H1 (cell line): ENCODE measurements at regions not wholly inside any gene's neighbourhood (a gene's known extent, or its start where the extent isn't known, plus 50 kb on each side); places are given as distances from the start of the nearest gene placed in this dataset.

Experiments
- CTCF ChIA-PET: fragments of 300-600 bp; sonication (Branson Sonifier 250); formaldehyde crosslinking; loops from one replicate; lab custom pipeline; 2021; ENCODE audit not compliant: partially characterized antibody; lab: Charles Lee
- POLR2A ChIA-PET: fragments of 300-600 bp; sonication (Branson Sonifier 250); formaldehyde crosslinking; loops from one replicate; lab custom pipeline; 2021; ENCODE audit warnings: inconsistent platforms; ENCODE audit not compliant: partially characterized antibody; lab: Charles Lee
- DNase-seq, 2 experiments: peaks; one replicate each; pipeline versions ENCODE4 v3.0.0 to v3.0.0-alpha.2; 2010 to 2022; ENCODE audit warnings: low spot score in 2 of 2, low read depth in 1 of 2, mixed read lengths in 1 of 2
- FAIRE-seq: peaks from 2 replicates; lab custom pipeline; 2011; peaks lifted over from hg19 to GRCh38; lab: Jason Lieb, UNC
- H2AFZ ChIP-seq: 2 replicates; pipeline ENCODE4 v1.8.1; 2012; ENCODE audit warnings: low read length, inconsistent platforms
- H2AK5ac ChIP-seq: 2 replicates; pipeline ENCODE4 v1.6.1; 2013; ENCODE audit warnings: low read depth, low read length
- H2BK120ac ChIP-seq: replicated peaks from 2 replicates; pipeline ENCODE3; 2013; ENCODE audit warnings: low read depth, low read length, inconsistent platforms
- H2BK12ac ChIP-seq: 2 replicates; pipeline ENCODE4 v1.6.1; 2013; ENCODE audit warnings: low read depth, low read length
- H2BK15ac ChIP-seq: 2 replicates; pipeline ENCODE4 v1.6.1; 2013; ENCODE audit warnings: low read length
- H2BK20ac ChIP-seq: 2 replicates; pipeline ENCODE4 v1.6.1; 2013; ENCODE audit warnings: low read length
- H2BK5ac ChIP-seq: 2 replicates; pipeline ENCODE4 v1.6.1; 2013; ENCODE audit warnings: low read depth, low read length
- H3K14ac ChIP-seq: 2 replicates; pipeline ENCODE4 v1.6.1; 2013; ENCODE audit warnings: inconsistent platforms; ENCODE audit not compliant: insufficient read length
- H3K18ac ChIP-seq: 2 replicates; pipeline ENCODE4 v1.6.1; 2013; ENCODE audit warnings: low read length; ENCODE audit errors: extremely low read depth
- H3K23ac ChIP-seq: 2 replicates; pipeline ENCODE4 v1.6.1; 2013; ENCODE audit warnings: inconsistent platforms; ENCODE audit not compliant: insufficient read length
- H3K23me2 ChIP-seq: 2 replicates; pipeline ENCODE4 v1.6.1; 2013; ENCODE audit warnings: low read depth, low read length
- H3K27ac ChIP-seq: 2 replicates; pipeline ENCODE4 v1.6.1; 2011; ENCODE audit warnings: low read depth, low read length, inconsistent platforms
- H3K27me3 ChIP-seq, 4 experiments: replicated peaks in 1 of 4; 1 replicate in 1 of 4; 2 replicates in 3 of 4; pipeline versions ENCODE4 v1.6.1 to v1.8.1; 2011 to 2013; ENCODE audit warnings: low read length in 3 of 4, mild to moderate bottlenecking in 3 of 4, inconsistent platforms in 2 of 4, mixed read lengths in 2 of 4, moderate library complexity in 1 of 4; ENCODE audit not compliant: control insufficient read depth in 3 of 4, insufficient read depth in 3 of 4; ENCODE audit errors: extremely low read depth in 1 of 4
- H3K36me3 ChIP-seq, 4 experiments: 2 replicates each; pipeline versions ENCODE4 v1.6.1 to v1.8.1; 2011 to 2013; ENCODE audit warnings: mild to moderate bottlenecking in 4 of 4, low read length in 3 of 4, moderate library complexity in 2 of 4, control low read depth in 1 of 4, inconsistent platforms in 1 of 4; ENCODE audit not compliant: insufficient read depth in 4 of 4, control insufficient read depth in 2 of 4
- H3K4ac ChIP-seq: replicated peaks from 2 replicates; pipeline ENCODE3; 2013; ENCODE audit warnings: low read length, low read depth, mixed read lengths, inconsistent platforms; ENCODE audit not compliant: insufficient read length
- H3K4me1 ChIP-seq, 4 experiments: replicated peaks in 1 of 4; 1 replicate in 1 of 4; 2 replicates in 3 of 4; pipeline versions ENCODE4 v1.6.1 to v1.8.1; 2011 to 2013; ENCODE audit warnings: low read length in 3 of 4, inconsistent platforms in 2 of 4, mixed read lengths in 1 of 4; ENCODE audit not compliant: insufficient read depth in 4 of 4, control insufficient read depth in 3 of 4
- H3K4me2 ChIP-seq, 2 experiments: 2 replicates each; pipeline versions ENCODE4 v1.6.1 to v1.8.1; 2011 to 2013; ENCODE audit warnings: low read depth in 2 of 2, low read length in 2 of 2, control low read depth in 1 of 2, inconsistent platforms in 1 of 2, mild to moderate bottlenecking in 1 of 2; ENCODE audit not compliant: insufficient read depth in 1 of 2
- H3K4me3 ChIP-seq, 4 experiments: fragments of 200-600, 300-600 bp in 1 of 4; sonication (generic), shearing (Covaris generic), sonication (Bioruptor Twin) in 1 of 4; 2 replicates each; pipeline versions ENCODE4 v1.5.1 to v1.8.1; 2011 to 2016; ENCODE audit warnings: low read length in 4 of 4, low read depth in 3 of 4, control low read depth in 2 of 4, inconsistent platforms in 2 of 4, mild to moderate bottlenecking in 2 of 4, mixed read lengths in 1 of 4, moderate library complexity in 1 of 4; ENCODE audit not compliant: insufficient read depth in 2 of 4; ENCODE audit errors: extremely low read depth in 1 of 4
- H3K56ac ChIP-seq: replicated peaks from 2 replicates; pipeline ENCODE3; 2013; ENCODE audit warnings: low read depth, mild to moderate bottlenecking, mixed read lengths, low read length, inconsistent platforms; ENCODE audit not compliant: insufficient read length
- H3K79me1 ChIP-seq: 2 replicates; pipeline ENCODE4 v1.6.1; 2013; ENCODE audit warnings: low read depth, low read length, control low read depth
- H3K79me2 ChIP-seq, 2 experiments: 2 replicates each; pipeline versions ENCODE4 v1.6.1 to v1.8.1; 2012 to 2013; ENCODE audit warnings: low read length in 2 of 2, mild to moderate bottlenecking in 2 of 2, inconsistent platforms in 1 of 2; ENCODE audit not compliant: insufficient read depth in 2 of 2, control insufficient read depth in 1 of 2
- H3K9ac ChIP-seq, 4 experiments: replicated peaks in 1 of 4; 1 replicate in 1 of 4; 2 replicates in 3 of 4; pipeline versions ENCODE4 v1.6.1 to v1.8.1; 2011 to 2013; ENCODE audit warnings: low read depth in 3 of 4, low read length in 3 of 4, control low read depth in 2 of 4, mild to moderate bottlenecking in 2 of 4, moderate library complexity in 2 of 4, inconsistent platforms in 1 of 4; ENCODE audit errors: extremely low read depth in 1 of 4
- H3K9me3 ChIP-seq, 2 experiments: 2 replicates each; pipeline versions ENCODE4 v1.6.1 to v1.8.1; 2012 to 2013; ENCODE audit warnings: mild to moderate bottlenecking in 2 of 2, moderate library complexity in 2 of 2, control low read depth in 1 of 2, inconsistent platforms in 1 of 2, low read depth in 1 of 2, low read length in 1 of 2, mixed read lengths in 1 of 2; ENCODE audit not compliant: insufficient read depth in 2 of 2
- H4K20me1 ChIP-seq, 2 experiments: replicated peaks in 1 of 2; 2 replicates each; pipeline versions ENCODE3 to v1.8.1; 2011 to 2013; ENCODE audit warnings: inconsistent platforms in 2 of 2, low read length in 2 of 2, mild to moderate bottlenecking in 1 of 2; ENCODE audit not compliant: insufficient read depth in 2 of 2, control insufficient read depth in 1 of 2
- H4K5ac ChIP-seq: 2 replicates; pipeline ENCODE4 v1.6.1; 2013; ENCODE audit warnings: low read length, low read depth, mixed read lengths, inconsistent platforms; ENCODE audit not compliant: insufficient read length
- H4K8ac ChIP-seq: 2 replicates; pipeline ENCODE4 v1.8.0; 2013; ENCODE audit warnings: mild to moderate bottlenecking, moderate library complexity, low read length, inconsistent platforms; ENCODE audit not compliant: insufficient read depth; ENCODE audit errors: extremely low read depth
- H4K91ac ChIP-seq: replicated peaks from 2 replicates; pipeline ENCODE3; 2013; ENCODE audit warnings: low read length, mixed read lengths, inconsistent platforms; ENCODE audit not compliant: insufficient read length
- ASH2L ChIP-seq: fragments of 200-600, 300-600 bp; sonication (generic); IDR thresholded peaks from one replicate; pipeline ENCODE4 v1.7.1; 2017; ENCODE audit warnings: low read length
- ATF2 ChIP-seq: IDR thresholded peaks from 2 replicates; pipeline ENCODE4 v1.6.1; 2012; ENCODE audit warnings: low read length, inconsistent platforms
- CTBP2 ChIP-seq: IDR thresholded peaks from 2 replicates; pipeline ENCODE4 v1.7.0; 2011; ENCODE audit warnings: borderline replicate concordance, mild to moderate bottlenecking, moderate library complexity, mixed read lengths, low read length; ENCODE audit not compliant: insufficient read depth, insufficient read length
- CTCF ChIP-seq, 3 experiments: IDR thresholded peaks; 1 replicate in 2 of 3; 2 replicates in 1 of 3; pipeline versions ENCODE4 v1.5.1 to v1.6.1; 2011; ENCODE audit warnings: low read length in 3 of 3, mild to moderate bottlenecking in 3 of 3, inconsistent platforms in 2 of 3, low read depth in 1 of 3, moderate library complexity in 1 of 3; ENCODE audit not compliant: insufficient read depth in 1 of 3; ENCODE audit errors: control extremely low read depth in 1 of 3
- JUND ChIP-seq: IDR thresholded peaks from 2 replicates; pipeline ENCODE4 v1.6.1; 2011; ENCODE audit warnings: mild to moderate bottlenecking, improper control_type of control experiment, low read length
- MAX ChIP-seq: IDR thresholded peaks from 2 replicates; pipeline ENCODE4 v1.6.1; 2012; ENCODE audit warnings: inconsistent platforms
- SP2 ChIP-seq: IDR thresholded peaks from 2 replicates; pipeline ENCODE4 v1.6.1; 2012; ENCODE audit warnings: mild to moderate bottlenecking, low read length, inconsistent platforms
- SP4 ChIP-seq: IDR thresholded peaks from 2 replicates; pipeline ENCODE4 v1.6.1; 2012; ENCODE audit warnings: low read length, inconsistent platforms
- WGBS, 2 experiments: shearing (Covaris generic) in 1 of 2; methylation state at CpG; one replicate each; pipeline versions ENCODE4 v1.1.6 to v1.1.7; 2013 to 2015; ENCODE audit warnings: low lambda C conversion rate in 2 of 2, mixed read lengths in 2 of 2, inconsistent platforms in 1 of 2, low coverage in 1 of 2, missing lambda C conversion rate in 1 of 2; ENCODE audit not compliant: insufficient replicate concordance in 2 of 2, insufficient coverage in 1 of 2, insufficient read length in 1 of 2; ENCODE audit errors: extremely low coverage in 1 of 2, missing lambda C conversion rate in 1 of 2; 5-methylcytosine and 5-hydroxymethylcytosine counted together

- Histone ChIP-seq H3K56ac (no peak overlapping the region), H4K20me1 (no peaks in the 10 kb centered on the region), H3K4ac (no peak overlapping the region), H3K14ac (no peak overlapping the region), H3K9ac (no peak overlapping the region), H3K23me2 (no peaks in the 10 kb centered on the region), H2AFZ (no peak overlapping the region), H3K23ac (no peak overlapping the region), H2BK5ac (no peak overlapping the region), H3K79me2 (no peaks in the 10 kb centered on the region), H3K27ac (no peak overlapping the region), H2BK20ac (no peak overlapping the region), H3K4me1 (no peaks in the 10 kb centered on the region; a peak in 1 of 7 replicates), H3K4me3 (no peak overlapping the region), H3K79me1 (no peaks in the 10 kb centered on the region), H4K5ac (no peak overlapping the region), H2BK120ac (no peak overlapping the region), H3K4me2 (no peak overlapping the region), H3K36me3 (no peaks in the 10 kb centered on the region), H2BK12ac (no peak overlapping the region), H2BK15ac (no peak overlapping the region), H4K91ac (no peak overlapping the region), H2AK5ac (no peak overlapping the region), H3K18ac (no peak overlapping the region; the same call in 1 of the 2 replicates), H3K9me3 (no peaks in the 10 kb centered on the region; a peak in 1 of 4 replicates), H4K8ac (0 out of 2 replicates have a peak overlapping the region, but pooled peaks have one; percentile 31), H3K27me3 (no peaks in the 10 kb centered on the region)
- DNase-seq (no peak), FAIRE-seq (no peak)
- WGBS, 2 experiments, result 89% methylated on average over 26 of the region's 26 CpGs; no CpG with 5 or more reads in 1 of the 2 experiments
- ChIA-PET CTCF (interaction anchor here (0.7 to 18.4 kb wide), 13 partner anchors 13 to 286 kb away, joined by 3 to 273 read pairs (median 9); no protein-coding TSS in a partner anchor), POLR2A (interaction anchor here (0.7 to 1.5 kb wide), 5 partner anchors 11 to 430 kb away, joined by 3 to 5 read pairs (median 3); partner anchors contain the start of gene CCND2)
- no peak for TF ChIP-seq CTCF (IDR thresholded peaks at IDR 0.05; ENCODE audit: control extremely low read depth in 1 of 3, insufficient read depth in 1 of 3, low read depth in 1 of 3, low read length in 3 of 3)
- no peak for TF ChIP-seq SP2
- no peak for TF ChIP-seq ATF2
- TF ChIP-seq ASH2L, result no peak
- no peak for TF ChIP-seq SP4
- TF ChIP-seq JUND, result no peak
- TF ChIP-seq CTBP2, result no peak
- no peak for TF ChIP-seq MAX
Measured at GRCh38 chr12:3990501-3991280, 117.5 kb upstream of the PARP11 start.
